ENCODE measurements at regions not wholly inside any gene's neighbourhood (a gene's known extent, or its start where the extent isn't known, plus 50 kb on each side); places are given as distances from the start of the nearest gene placed in this dataset.

GRCh38 chr2:239802185-239802649, 222.9 kb downstream of the NDUFA10 start:
- TF ChIP-seq CSRNP3 (CRISPR knock-in tag; IDR thresholded peaks at IDR 0.05) (no peak), BACH2 (CRISPR knock-in tag; IDR thresholded peaks at IDR 0.05; ENCODE audit: borderline replicate concordance) (no peak), PATZ1 (CRISPR knock-in tag; IDR thresholded peaks at IDR 0.05; ENCODE audit: borderline replicate concordance) (no peak), OSR1 (CRISPR knock-in tag; IDR thresholded peaks at IDR 0.05) (no peak), ZC3H10 (CRISPR knock-in tag; IDR thresholded peaks at IDR 0.05) (no peak), CREB5 (CRISPR knock-in tag; IDR thresholded peaks at IDR 0.05; ENCODE audit: low read depth) (no peak), ZFP30 (CRISPR knock-in tag; IDR thresholded peaks at IDR 0.05) (no peak), ZNF565 (CRISPR knock-in tag; conservative IDR thresholded peaks at IDR 0.05; ENCODE audit: low read depth) (no peak), RARB (CRISPR knock-in tag; IDR thresholded peaks at IDR 0.05) (no peak)
